ENCODE measurements at regions not wholly inside any gene's neighbourhood (a gene's known extent, or its start where the extent isn't known, plus 50 kb on each side); places are given as distances from the start of the nearest gene placed in this dataset.
"Not testable (repeated sequence)": the region's sequence is repeated elsewhere in the genome, so short reads cannot be mapped to it uniquely, and the experiment has no call there.

DNA sequence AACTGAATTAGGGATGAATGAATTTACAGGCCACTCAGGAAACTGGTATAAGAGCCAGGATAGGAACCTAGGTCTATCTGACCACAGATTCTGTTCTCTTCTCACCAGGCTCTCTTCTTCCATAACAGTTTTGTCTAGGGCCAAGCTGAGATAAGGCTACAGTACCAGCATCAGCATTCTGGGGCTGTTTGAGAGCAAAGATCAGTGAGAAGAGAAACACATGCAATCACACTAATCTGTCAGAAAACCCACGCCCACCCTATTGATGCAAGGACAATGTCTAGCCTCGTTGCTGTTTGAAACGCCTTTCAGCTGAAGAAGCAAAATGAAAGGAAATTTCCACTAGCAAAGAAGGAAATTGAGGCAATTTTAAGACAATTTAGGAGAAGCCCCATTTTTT lies 137.7 kb downstream of the LCA5 start:
- H2AFZ ChIP-seq (ENCODE audit: low read length), result no peak overlapping the region
- no peaks in the 10 kb centered on the region for H3K36me3 ChIP-seq (ENCODE audit: insufficient read depth, low read length)
- H3K9me3 ChIP-seq (ENCODE audit: insufficient read depth, low read depth, low read length), result peaks cover 3% of the 10 kb centered on the region; the same call in 1 of the 2 replicates
- no peaks in the 10 kb centered on the region for H4K20me1 ChIP-seq (ENCODE audit: insufficient read depth, low read length, poor library complexity, severe bottlenecking)
- H3K4me2 ChIP-seq (ENCODE audit: low read depth, low read length, poor library complexity, severe bottlenecking), result no peak overlapping the region
- no peaks in the 10 kb centered on the region for H3K79me2 ChIP-seq (ENCODE audit: insufficient read depth, low read length)
- H3K9ac ChIP-seq (ENCODE audit: low read depth, low read length, poor library complexity, severe bottlenecking), result no peak overlapping the region
- no peaks in the 10 kb centered on the region for H3K4me1 ChIP-seq (ENCODE audit: insufficient read depth, low read length, poor library complexity, severe bottlenecking)
- no peaks in the 10 kb centered on the region for H3K27me3 ChIP-seq (ENCODE audit: insufficient read depth, low read length, poor library complexity, severe bottlenecking)
- H3K4me3 ChIP-seq (ENCODE audit: low read length, poor library complexity, severe bottlenecking), result no peak overlapping the region
- no peaks in the 10 kb centered on the region for H3K9me2 ChIP-seq (replicated peaks; ENCODE audit: low read depth, low read length)
- no peak for TF ChIP-seq EZH2phosphoT487 (IDR thresholded peaks at IDR 0.05; ENCODE audit: borderline replicate concordance)
- TF ChIP-seq, protein P1, sequence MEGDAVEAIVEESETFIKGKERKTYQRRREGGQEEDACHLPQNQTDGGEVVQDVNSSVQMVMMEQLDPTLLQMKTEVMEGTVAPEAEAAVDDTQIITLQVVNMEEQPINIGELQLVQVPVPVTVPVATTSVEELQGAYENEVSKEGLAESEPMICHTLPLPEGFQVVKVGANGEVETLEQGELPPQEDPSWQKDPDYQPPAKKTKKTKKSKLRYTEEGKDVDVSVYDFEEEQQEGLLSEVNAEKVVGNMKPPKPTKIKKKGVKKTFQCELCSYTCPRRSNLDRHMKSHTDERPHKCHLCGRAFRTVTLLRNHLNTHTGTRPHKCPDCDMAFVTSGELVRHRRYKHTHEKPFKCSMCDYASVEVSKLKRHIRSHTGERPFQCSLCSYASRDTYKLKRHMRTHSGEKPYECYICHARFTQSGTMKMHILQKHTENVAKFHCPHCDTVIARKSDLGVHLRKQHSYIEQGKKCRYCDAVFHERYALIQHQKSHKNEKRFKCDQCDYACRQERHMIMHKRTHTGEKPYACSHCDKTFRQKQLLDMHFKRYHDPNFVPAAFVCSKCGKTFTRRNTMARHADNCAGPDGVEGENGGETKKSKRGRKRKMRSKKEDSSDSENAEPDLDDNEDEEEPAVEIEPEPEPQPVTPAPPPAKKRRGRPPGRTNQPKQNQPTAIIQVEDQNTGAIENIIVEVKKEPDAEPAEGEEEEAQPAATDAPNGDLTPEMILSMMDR (conservative IDR thresholded peaks at IDR 0.05; ENCODE audit: low read length), result no peak
- H3F3A ChIP-seq (ENCODE audit: low read depth), result no peaks in the 10 kb centered on the region

GRCh38 chr6:79398617-79399016 lies 138.6 kb downstream of the LCA5 start:
- not testable (repeated sequence) for H3K4me1 ChIP-seq (ENCODE audit: insufficient read depth, low read length, poor library complexity, severe bottlenecking); H3K27me3 ChIP-seq (ENCODE audit: insufficient read depth, low read length, poor library complexity, severe bottlenecking); H3F3A ChIP-seq (ENCODE audit: low read depth); H3K4me2 ChIP-seq (ENCODE audit: low read depth, low read length, poor library complexity, severe bottlenecking); H3K4me3 ChIP-seq (ENCODE audit: low read length, poor library complexity, severe bottlenecking); H3K36me3 ChIP-seq (ENCODE audit: insufficient read depth, low read length); H3K9ac ChIP-seq (ENCODE audit: low read depth, low read length, poor library complexity, severe bottlenecking); H3K9me3 ChIP-seq (ENCODE audit: insufficient read depth, low read depth, low read length); H3K9me2 ChIP-seq (replicated peaks; ENCODE audit: low read depth, low read length); H3K79me2 ChIP-seq (ENCODE audit: insufficient read depth, low read length); H2AFZ ChIP-seq (ENCODE audit: low read length); H4K20me1 ChIP-seq (ENCODE audit: insufficient read depth, low read length, poor library complexity, severe bottlenecking)

DNA sequence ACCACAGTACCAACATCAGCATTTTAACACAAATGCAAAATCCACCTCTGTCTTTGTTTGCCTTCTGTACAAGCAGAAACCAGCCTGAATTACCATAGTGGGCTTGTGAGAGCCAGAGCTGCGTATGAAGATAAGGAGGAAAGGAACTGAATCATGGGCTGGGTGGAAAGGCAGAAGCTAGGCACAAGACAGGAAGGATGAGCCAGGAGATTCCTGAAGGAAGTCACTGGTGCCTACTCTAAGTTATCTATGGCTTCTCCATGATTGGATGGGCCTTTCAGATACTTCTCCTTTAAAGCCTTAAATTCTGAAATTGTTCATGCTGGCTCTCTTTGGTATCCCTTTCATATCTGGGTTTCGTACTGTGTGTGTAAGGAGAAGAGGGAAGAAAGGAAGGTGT lies 140.6 kb downstream of the LCA5 start:
- Histone ChIP-seq H3K9me2 (replicated peaks; ENCODE audit: low read depth, low read length) (no peaks in the 10 kb centered on the region), H3K4me3 (ENCODE audit: low read length, poor library complexity, severe bottlenecking) (no peak overlapping the region), H2AFZ (ENCODE audit: low read length) (no peak overlapping the region), H3K27me3 (ENCODE audit: insufficient read depth, low read length, poor library complexity, severe bottlenecking) (no peaks in the 10 kb centered on the region), H3K36me3 (ENCODE audit: insufficient read depth, low read length) (no peaks in the 10 kb centered on the region), H4K20me1 (ENCODE audit: insufficient read depth, low read length, poor library complexity, severe bottlenecking) (no peaks in the 10 kb centered on the region), H3K4me1 (ENCODE audit: insufficient read depth, low read length, poor library complexity, severe bottlenecking) (no peaks in the 10 kb centered on the region), H3K4me2 (ENCODE audit: low read depth, low read length, poor library complexity, severe bottlenecking) (no peak overlapping the region), H3F3A (ENCODE audit: low read depth) (no peaks in the 10 kb centered on the region), H3K79me2 (ENCODE audit: insufficient read depth, low read length) (no peaks in the 10 kb centered on the region), H3K9ac (ENCODE audit: low read depth, low read length, poor library complexity, severe bottlenecking) (no peak overlapping the region), H3K9me3 (ENCODE audit: insufficient read depth, low read depth, low read length) (peaks cover 3% of the 10 kb centered on the region; the same call in 1 of the 2 replicates)
- no peak for TF ChIP-seq EZH2phosphoT487 (IDR thresholded peaks at IDR 0.05; ENCODE audit: borderline replicate concordance)
- TF ChIP-seq, protein P1 (conservative IDR thresholded peaks at IDR 0.05; ENCODE audit: low read length), result no peak

- Histone ChIP-seq H3K79me2 (ENCODE audit: insufficient read depth, low read length) (no peaks in the 10 kb centered on the region), H3F3A (ENCODE audit: low read depth) (no peaks in the 10 kb centered on the region), H3K4me2 (ENCODE audit: low read depth, low read length, poor library complexity, severe bottlenecking) (no peak overlapping the region), H3K27me3 (ENCODE audit: insufficient read depth, low read length, poor library complexity, severe bottlenecking) (no peaks in the 10 kb centered on the region), H3K4me1 (ENCODE audit: insufficient read depth, low read length, poor library complexity, severe bottlenecking) (no peaks in the 10 kb centered on the region), H3K9me2 (replicated peaks; ENCODE audit: low read depth, low read length) (no peaks in the 10 kb centered on the region), H3K9me3 (ENCODE audit: insufficient read depth, low read depth, low read length) (peaks cover 3% of the 10 kb centered on the region; the same call in 1 of the 2 replicates), H2AFZ (ENCODE audit: low read length) (no peak overlapping the region), H3K4me3 (ENCODE audit: low read length, poor library complexity, severe bottlenecking) (no peak overlapping the region), H4K20me1 (ENCODE audit: insufficient read depth, low read length, poor library complexity, severe bottlenecking) (no peaks in the 10 kb centered on the region), H3K9ac (ENCODE audit: low read depth, low read length, poor library complexity, severe bottlenecking) (no peak overlapping the region), H3K36me3 (ENCODE audit: insufficient read depth, low read length) (no peaks in the 10 kb centered on the region)
- TF ChIP-seq EZH2phosphoT487 (IDR thresholded peaks at IDR 0.05; ENCODE audit: borderline replicate concordance), result no peak
- TF ChIP-seq, protein P1 (conservative IDR thresholded peaks at IDR 0.05; ENCODE audit: low read length), result no peak
Observed at GRCh38 chr6:79394690-79395089, 142.5 kb downstream of the LCA5 start.
